Jurkat, Clone E6-1 (cell line): ENCODE measurements at regions not wholly inside any gene's neighbourhood (a gene's known extent, or its start where the extent isn't known, plus 50 kb on each side); places are given as distances from the start of the nearest gene placed in this dataset.

Experiments used
- DNase-seq: peaks from one replicate; pipeline ENCODE4 v3.0.0-alpha.2; 2011; ENCODE audit warnings: low read depth, low spot score
- H3K4me3 ChIP-seq: 2 replicates; pipeline ENCODE4 v1.5.1; 2011; ENCODE audit warnings: mild to moderate bottlenecking, low read length, control low read depth, moderate library complexity

- no peak for DNase-seq
- no peak overlapping the region for H3K4me3 ChIP-seq
These were observed 168.4 kb upstream of the NHS start for GRCh38 chrX:17206584-17206983.

DNA sequence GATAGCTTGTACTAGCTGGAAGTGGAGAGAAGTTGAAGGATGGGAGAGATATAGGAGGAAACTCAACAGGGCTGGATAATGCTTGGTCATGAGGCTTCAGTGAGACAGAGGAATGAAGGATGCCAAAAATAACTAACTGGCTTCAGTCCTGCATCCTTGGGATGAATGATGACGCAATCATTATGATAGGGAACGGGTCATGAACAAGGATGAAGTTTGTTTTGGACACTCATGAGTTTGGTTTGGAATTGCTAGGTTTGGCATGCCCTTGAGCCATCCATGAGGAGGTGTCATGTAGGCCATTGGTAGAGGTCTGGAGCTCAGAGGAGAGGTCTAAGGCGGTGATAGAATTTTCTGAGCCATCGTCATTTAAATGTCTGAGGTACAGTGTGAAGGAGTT, 160.0 kb upstream of the NHS start:
- DNase-seq: no peak
- no peak overlapping the region for H3K4me3 ChIP-seq

DNA sequence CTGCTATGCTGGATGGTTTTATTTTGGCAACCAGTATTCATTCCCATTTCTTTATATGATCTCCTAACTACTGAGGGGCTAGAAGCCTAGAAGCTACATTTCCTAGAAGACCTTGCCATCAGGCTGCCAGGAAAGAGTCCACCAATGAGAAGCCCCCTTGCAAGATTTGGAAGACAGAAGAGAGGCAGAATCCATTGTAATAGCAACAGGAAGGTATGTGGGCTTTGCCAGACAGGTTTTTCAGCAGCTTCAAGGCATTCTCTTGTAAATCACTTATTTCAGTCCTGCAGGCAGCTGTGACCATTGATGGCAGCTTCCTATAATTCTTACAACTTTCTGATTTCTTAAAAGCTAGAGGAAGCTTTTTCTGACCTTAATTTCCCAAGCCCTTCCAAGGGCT, 148.3 kb upstream of the NHS start:
- DNase-seq: no peak
- no peak overlapping the region for H3K4me3 ChIP-seq

DNA sequence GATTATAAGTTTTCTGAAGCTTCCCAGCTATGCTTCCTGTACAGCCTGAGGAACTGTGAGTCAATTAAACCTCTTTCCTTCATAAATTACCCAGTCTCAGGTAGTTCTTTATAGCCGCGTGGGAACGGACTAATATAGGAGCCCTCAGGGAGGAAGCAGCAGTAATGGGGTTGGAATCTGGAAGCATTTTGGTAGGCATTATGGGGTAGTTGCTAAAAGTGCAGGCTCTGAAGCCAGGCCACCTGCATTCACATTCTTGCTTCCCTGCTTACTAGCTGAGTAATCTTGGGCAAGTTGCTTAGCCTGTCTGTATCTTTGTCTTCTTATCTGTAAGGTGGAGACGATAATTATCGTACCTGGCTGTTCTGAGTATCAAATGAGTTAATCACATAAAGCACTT, 137.9 kb upstream of the NHS start:
- H3K4me3 ChIP-seq: no peak overlapping the region
- DNase-seq: no peak

- H3K4me3 ChIP-seq: no peak overlapping the region
- peak; percentile 19 for DNase-seq
These were observed 132.5 kb upstream of the NHS start for GRCh38 chrX:17242470-17242869.

GRCh38 chrX:17247144-17247543, 127.9 kb upstream of the NHS start:
- DNase-seq: no peak
- H3K4me3 ChIP-seq: no peak overlapping the region

DNA sequence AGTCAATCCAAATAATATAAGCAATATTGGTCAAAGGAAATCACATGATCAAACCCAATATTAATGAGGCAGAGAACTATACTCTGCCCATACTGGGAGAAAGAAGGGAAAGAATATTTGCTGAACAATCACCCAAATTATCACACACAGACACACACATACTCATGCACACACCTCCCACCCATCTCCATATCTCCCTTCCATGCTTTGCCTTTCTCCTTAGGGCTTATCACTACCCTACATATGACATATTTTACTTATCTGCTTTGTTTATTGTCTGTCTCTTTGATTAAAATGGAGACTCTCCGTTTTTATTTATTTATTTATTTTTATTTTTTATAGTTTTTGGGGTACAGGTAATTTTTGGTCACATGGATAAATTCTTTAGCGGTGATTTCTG, 112.9 kb upstream of the NHS start:
- no peak for DNase-seq

DNA sequence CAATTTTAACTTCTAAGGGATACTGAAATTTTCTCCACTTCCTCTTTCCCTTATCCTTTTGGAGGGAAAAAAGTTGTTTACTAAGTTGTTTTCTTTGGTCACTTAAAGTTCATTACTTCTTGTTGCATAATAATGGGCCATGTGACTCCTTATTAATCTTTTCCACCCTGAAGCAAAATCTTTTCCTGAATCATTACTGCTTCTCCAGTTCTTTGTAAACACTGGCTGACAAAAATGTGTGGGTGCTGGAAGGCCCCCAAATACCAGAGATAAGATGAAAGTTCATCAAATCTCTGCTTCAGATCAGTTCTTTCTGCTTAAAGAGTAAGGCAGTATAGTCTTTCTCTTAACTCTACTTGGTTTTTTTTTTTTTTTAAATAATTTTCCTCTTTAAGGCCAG, 108.9 kb upstream of the NHS start:
- no peak for DNase-seq
- no peak overlapping the region for H3K4me3 ChIP-seq

More for the DNA sequence above, 112.9 kb upstream of the NHS start:
- H3K4me3 ChIP-seq: no peak overlapping the region

GRCh38 chrX:17278961-17279360, 96.0 kb upstream of the NHS start:
- no peak for DNase-seq
- H3K4me3 ChIP-seq: no peak overlapping the region

DNA sequence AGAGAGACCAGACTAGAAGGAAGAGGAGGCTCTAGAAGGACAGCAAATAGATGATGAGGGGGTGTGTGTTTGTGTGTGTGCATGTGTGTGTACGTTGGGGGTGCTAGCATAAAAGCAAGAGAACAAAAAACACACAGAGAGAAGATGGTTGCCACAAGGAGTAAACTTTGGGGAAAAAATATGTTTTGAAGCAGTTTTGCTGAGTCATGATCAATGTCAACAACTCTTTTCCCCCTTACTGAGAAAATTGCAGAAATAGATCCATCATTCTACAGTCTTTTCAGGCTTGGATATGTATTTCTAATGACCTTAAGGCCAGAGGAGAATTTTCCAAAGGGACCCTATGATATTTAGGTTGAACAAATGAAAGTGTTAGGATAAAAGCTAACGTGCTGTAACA, 89.0 kb upstream of the NHS start:
- no peak overlapping the region for H3K4me3 ChIP-seq
- no peak for DNase-seq

GRCh38 chrX:17291171-17291900, 83.7 kb upstream of the NHS start:
- DNase-seq: no peak

DNA sequence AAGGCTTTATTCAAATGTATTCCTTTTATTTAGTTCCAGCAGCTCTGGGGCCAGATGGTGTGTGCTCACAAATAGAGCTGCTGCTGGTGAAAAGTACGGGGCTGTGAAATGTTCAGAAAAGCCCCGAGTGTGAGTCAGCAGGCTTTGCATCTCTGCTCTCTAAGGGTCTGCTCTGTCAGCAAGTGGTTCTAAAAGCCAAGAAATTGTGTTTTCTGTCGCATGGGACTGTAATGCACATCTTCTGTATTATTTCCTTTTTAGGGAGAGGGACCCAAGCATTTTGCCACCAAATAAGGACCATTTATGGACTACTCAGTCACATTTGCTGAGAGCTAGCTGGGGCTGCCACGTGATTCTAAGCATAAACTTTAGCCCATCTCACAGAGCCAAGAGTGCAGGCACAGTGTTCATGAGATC, 82.9 kb upstream of the NHS start:
- no peak overlapping the region for H3K4me3 ChIP-seq
- no peak for DNase-seq

More at GRCh38 chrX:17291171-17291900, 83.7 kb upstream of the NHS start:
- H3K4me3 ChIP-seq: no peak overlapping the region

DNA sequence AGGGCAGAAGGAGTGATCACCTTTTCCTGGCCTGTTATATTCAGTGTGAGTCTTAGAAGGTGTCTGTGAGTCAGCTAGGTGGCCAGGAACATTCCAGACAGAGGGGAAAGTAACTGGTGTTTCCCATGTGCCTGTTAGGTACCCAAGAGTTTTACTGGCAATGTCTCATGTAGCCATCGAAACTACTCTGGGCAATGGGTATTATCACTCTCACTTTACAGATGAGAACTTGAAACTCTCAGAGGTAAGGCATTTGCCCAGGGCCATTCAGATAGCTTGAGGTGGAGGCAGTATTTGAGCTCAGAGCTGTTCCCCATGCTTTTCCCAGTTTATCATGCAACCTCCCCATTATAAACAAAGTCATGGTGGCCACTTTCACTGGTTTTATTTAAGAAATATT, 80.4 kb upstream of the NHS start:
- DNase-seq: no peak
- no peak overlapping the region for H3K4me3 ChIP-seq

- DNase-seq: no peak
- H3K4me3 ChIP-seq: no peak overlapping the region
These were observed 79.2 kb upstream of the NHS start for GRCh38 chrX:17295791-17296190.

DNA sequence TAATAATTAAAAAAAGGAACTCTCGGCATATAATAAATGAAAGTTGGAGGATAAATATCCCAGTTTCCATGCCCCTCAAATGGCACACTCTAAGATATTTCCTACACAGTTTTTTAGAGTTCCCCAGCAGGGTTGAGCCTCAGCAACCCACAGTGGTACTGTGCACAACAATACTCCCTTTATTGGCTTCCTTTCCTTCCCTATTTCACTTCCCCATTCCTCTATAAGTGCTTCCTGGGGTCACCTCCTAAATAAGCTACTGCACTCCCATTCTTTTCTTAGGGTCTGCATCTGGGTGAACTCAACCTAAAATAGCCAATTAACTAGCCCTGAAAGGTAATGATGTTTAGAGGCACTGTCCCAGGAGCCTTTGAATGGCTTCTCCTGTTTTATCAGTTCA, 76.4 kb upstream of the NHS start:
- no peak overlapping the region for H3K4me3 ChIP-seq
- no peak for DNase-seq

DNA sequence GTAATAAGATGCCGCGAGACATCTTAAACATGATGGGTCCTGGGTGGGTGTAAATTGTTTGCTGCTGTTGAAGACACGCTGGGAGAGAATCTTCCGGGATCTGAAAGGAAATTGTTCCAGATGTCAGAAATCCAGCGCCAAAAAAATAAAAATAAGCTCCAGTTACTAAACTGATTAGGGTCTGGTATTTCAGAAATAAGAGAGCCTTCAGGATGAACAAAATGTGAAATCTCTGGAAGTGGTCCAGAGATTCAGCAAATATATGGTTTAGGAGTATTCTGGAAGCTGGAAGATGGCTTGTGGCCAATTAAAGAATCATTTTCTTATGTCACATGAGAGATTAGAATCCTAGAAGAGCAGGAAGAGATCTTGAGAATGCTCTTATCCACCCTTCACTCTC, 75.8 kb upstream of the NHS start:
- no peak for DNase-seq
- no peak overlapping the region for H3K4me3 ChIP-seq

DNA sequence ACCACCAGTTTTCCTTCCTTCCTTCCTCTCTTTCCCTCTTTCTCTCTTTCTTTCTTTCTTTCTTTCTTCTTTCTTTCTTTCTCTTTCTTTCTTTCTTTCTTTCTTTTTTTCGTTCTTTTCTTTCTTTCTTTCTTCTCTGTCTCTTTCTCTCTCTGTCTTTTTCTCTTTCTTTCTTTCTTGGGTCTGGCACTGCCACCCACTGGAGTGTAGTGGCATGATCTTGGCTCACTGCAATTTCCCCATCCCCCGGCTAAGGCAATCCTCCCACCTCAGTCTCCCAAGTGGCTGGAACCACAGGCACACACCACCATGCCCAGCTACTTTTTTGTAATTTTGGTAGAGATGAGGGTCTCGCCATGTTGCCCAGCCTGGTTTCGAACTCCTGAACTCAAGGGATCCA, 51.6 kb upstream of the NHS start:
- no peak overlapping the region for H3K4me3 ChIP-seq
- DNase-seq: no peak
